ENCODE measurements at regions not wholly inside any gene's neighbourhood (a gene's known extent, or its start where the extent isn't known, plus 50 kb on each side); places are given as distances from the start of the nearest gene placed in this dataset.

DNA sequence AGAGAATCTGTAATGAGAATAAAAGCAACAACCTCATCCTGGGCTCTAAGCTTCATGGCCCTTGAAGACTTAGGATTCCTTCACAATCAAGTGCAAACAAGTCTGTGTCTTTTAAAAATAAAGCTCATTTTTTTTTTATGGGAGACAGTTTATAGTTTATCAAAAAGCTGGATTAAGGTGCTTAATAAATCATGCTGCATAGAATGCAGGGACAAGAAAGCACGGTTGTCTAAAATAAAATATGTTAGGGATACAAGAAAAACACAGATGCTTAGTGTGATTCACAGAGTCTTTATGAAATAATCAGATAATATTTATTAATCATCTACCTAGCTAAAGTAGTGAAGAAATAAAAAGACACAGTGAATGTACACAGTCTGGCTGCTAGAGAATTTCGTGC, 2045.9 kb upstream of the WWC1 start:
- TF ChIP-seq POLR2A (IDR thresholded peaks at IDR 0.05; ENCODE audit: low read length) (no peak), GATA1 (IDR thresholded peaks at IDR 0.05; ENCODE audit: low read depth, low read length) (no peak)
